Astrocyte of the spinal cord (primary cell): ENCODE measurements at regions not wholly inside any gene's neighbourhood (a gene's known extent, or its start where the extent isn't known, plus 50 kb on each side); places are given as distances from the start of the nearest gene placed in this dataset.
A peak's percentile ranks its signal among the peaks of the same experiment; 100 is the strongest.

Source experiments
- DNase-seq: peaks from one replicate; pipeline ENCODE4 v3.0.0; 2011; ENCODE audit warnings: low read depth, low spot score
- H3K4me3 ChIP-seq: 2 replicates; pipeline ENCODE4 v1.5.1; 2011; ENCODE audit warnings: low read depth, mild to moderate bottlenecking, low read length, moderate library complexity
- in situ Hi-C: cut with HindIII; loops from 2 replicates; pipeline ENCODE4 v1.10.0; 2017; ENCODE audit warnings: low sequenced_read_pairs
- TF ChIP-seq, protein P1 (sequence below): IDR thresholded peaks from 2 replicates; pipeline ENCODE4 v1.5.1; 2012; ENCODE audit warnings: low read depth, mild to moderate bottlenecking, low read length, inconsistent platforms

DNA sequence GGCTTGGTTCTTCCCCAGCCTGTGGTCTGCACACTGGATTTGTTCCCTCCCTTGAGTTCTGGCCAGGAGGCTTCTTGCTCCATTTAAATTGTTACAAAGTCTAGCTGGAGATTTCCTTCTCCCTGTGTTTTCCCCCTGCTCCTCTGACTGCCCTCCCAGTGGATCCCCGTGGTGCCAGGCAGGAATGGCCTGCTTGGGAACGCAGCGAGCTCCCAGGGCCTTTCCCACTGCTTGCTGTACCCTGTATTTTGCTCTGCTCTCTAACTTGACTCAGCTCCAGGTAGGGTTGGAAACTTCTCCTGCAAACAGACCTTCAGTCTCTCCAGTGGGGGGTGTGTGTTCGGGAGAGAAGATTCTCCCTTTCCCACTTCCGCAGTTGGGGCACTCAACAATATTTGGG is 349.2 kb upstream of the FBXO33 start:
- H3K4me3 ChIP-seq = no peak overlapping the region
- no peak for DNase-seq
- TF ChIP-seq, protein P1, sequence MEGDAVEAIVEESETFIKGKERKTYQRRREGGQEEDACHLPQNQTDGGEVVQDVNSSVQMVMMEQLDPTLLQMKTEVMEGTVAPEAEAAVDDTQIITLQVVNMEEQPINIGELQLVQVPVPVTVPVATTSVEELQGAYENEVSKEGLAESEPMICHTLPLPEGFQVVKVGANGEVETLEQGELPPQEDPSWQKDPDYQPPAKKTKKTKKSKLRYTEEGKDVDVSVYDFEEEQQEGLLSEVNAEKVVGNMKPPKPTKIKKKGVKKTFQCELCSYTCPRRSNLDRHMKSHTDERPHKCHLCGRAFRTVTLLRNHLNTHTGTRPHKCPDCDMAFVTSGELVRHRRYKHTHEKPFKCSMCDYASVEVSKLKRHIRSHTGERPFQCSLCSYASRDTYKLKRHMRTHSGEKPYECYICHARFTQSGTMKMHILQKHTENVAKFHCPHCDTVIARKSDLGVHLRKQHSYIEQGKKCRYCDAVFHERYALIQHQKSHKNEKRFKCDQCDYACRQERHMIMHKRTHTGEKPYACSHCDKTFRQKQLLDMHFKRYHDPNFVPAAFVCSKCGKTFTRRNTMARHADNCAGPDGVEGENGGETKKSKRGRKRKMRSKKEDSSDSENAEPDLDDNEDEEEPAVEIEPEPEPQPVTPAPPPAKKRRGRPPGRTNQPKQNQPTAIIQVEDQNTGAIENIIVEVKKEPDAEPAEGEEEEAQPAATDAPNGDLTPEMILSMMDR = no peak
- in situ Hi-C loops = no loop called here

DNA sequence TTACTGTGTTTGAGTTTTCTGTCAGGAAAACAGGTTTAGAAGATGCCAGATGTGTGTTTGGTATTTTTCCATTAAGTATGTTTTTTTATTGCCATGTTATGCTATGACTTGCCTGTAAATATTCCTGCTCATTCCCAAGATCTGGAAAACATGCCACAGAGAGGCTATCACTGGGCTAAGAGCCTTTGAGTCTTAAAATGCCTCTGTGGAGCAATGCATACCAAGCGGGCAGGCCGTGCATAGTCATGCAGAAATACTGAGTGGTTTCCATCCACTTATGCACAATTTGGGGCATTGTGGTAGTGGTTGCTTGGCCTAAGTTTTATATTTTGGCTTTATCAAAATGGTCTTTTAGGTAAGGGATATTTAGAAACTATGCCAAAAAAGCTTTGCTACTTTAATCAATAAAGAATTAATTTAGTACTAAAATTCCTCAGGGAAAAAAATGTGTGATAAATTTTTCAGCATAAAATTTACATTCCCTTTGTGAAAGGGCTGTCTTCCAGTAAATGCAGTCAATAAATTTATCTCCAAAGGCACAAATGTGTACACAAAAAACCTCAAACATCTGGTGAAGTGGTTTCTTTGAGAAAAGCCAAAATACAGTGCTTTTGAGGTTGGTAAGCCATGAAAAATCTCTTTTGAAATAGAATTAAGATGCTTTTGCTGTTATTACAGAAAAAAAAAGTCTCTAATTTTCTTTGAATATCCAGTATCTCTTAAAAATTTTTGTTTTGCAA is 341.3 kb upstream of the FBXO33 start:
- TF ChIP-seq, protein P1 = no peak
- DNase-seq = peak; percentile 38
- no peak overlapping the region for H3K4me3 ChIP-seq
- in situ Hi-C loops = no loop called here

DNA sequence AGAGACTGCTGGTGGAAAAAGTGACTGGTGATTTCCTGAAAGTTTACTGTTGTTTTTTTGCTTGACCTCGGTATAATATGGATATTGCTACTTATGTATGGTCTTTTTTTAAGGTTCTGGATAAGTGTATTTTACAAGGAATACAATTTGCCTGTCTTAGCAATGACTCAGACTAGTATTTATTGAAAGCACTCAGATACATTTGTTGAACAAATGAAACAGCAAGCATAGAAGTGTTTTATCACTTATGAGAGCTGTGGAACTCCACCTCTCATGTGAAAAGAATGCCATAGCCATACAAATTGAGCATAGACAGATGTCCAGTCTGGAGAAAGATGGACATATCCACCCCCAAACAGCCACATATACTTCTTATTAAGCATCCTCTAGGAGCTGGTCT is 340.4 kb upstream of the FBXO33 start:
- in situ Hi-C loops = no loop called here
- DNase-seq = no peak
- TF ChIP-seq, protein P1 = no peak
- H3K4me3 ChIP-seq = no peak overlapping the region

DNA sequence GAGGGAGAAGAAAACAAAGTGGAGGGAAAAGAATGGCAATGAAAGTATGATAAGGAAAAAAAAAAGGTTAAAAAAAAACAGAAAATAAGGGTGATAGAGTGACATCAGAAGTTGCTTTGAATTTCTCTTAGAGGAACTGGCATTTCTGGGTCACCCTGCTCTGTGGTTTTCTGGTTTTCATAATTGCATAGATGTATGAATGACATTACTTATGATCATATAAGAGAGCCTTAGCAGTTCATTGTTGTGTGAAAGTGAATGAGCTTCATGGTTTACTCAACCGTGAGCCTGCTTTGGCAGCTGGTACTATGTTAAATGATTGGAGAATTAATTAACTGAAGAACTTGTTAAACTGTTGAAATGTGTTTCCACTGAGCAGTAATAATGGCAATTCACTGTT is 336.4 kb upstream of the FBXO33 start:
- H3K4me3 ChIP-seq = no peak overlapping the region
- in situ Hi-C loops = no loop called here
- TF ChIP-seq, protein P1 = no peak
- DNase-seq = no peak

DNA sequence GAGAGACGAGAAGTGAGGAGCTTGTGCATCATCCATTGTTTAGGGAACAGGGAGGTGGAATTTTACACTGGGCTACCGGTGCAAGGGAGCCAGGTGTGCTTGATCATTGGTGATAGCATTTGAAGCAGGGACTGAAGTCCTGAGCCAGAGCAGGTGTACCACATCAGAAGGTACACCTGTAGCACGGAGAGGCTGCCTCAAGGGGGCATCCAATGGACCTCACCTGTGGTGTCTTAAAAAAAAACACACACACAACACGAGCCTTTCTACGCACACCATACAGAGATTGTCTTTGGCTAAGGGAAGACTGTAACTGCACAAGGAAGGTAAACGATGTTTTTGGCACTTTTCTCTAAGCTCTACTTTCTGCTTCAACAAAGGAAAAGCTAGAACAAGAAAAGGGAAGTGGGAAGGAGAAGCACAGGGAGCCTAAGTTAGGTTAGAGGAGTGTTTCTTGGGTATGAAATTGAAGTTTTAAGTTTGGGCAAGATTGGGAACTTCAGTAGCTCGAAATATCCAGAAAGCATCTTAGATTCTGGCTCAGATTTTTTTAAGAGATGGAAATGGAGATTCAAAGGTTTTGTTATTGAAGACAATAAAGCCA is 334.3 kb upstream of the FBXO33 start:
- TF ChIP-seq, protein P1 = no peak
- in situ Hi-C loops = no loop called here
- no peak for DNase-seq
- H3K4me3 ChIP-seq = no peak overlapping the region

DNA sequence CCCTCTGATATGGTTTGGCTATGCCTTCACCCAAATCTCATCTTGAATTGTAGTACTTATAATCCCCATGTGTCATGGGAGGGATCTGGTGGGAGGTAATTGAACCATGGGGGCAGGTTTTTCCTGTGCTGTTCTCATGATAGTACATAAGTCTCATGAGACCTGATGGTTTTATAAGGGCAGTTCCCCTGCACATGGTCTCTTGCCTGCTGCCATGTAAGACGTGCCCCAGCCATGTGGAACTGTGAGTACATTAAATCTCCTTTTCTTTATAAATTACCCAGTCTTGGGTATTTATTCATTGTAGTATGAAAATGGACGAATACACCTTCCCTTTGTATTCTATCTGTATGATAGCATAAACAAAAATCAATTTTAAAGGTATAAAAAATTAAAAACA is 333.4 kb upstream of the FBXO33 start:
- TF ChIP-seq, protein P1 = no peak
- no peak for DNase-seq
- in situ Hi-C loops = no loop called here
- H3K4me3 ChIP-seq = no peak overlapping the region
